B cell (primary cell): ENCODE measurements at regions not wholly inside any gene's neighbourhood (a gene's known extent, or its start where the extent isn't known, plus 50 kb on each side); places are given as distances from the start of the nearest gene placed in this dataset.

Experiments used
- CTCF ChIP-seq: fragments of 200-600 bp; IDR thresholded peaks from one replicate; pipeline ENCODE4 v1.8.0; 2022; ENCODE audit warnings: antibody characterized with exemption, mild to moderate bottlenecking
- EZH2 ChIP-seq: IDR thresholded peaks from 2 replicates; pipeline ENCODE4 v1.6.1; 2012; ENCODE audit warnings: borderline replicate concordance, low read depth, mild to moderate bottlenecking, moderate library complexity, low read length; ENCODE audit not compliant: insufficient read depth, poor library complexity, severe bottlenecking

- TF ChIP-seq CTCF (no peak), EZH2 (no peak)
These were observed 365.9 kb upstream of the PROK2 start for GRCh38 chr3:72150634-72151412.
